ENCODE measurements at regions not wholly inside any gene's neighbourhood (a gene's known extent, or its start where the extent isn't known, plus 50 kb on each side); places are given as distances from the start of the nearest gene placed in this dataset.
A peak's percentile ranks its signal among the peaks of the same experiment; 100 is the strongest.
"Not testable (repeated sequence)": the region's sequence is repeated elsewhere in the genome, so short reads cannot be mapped to it uniquely, and the experiment has no call there.

DNA sequence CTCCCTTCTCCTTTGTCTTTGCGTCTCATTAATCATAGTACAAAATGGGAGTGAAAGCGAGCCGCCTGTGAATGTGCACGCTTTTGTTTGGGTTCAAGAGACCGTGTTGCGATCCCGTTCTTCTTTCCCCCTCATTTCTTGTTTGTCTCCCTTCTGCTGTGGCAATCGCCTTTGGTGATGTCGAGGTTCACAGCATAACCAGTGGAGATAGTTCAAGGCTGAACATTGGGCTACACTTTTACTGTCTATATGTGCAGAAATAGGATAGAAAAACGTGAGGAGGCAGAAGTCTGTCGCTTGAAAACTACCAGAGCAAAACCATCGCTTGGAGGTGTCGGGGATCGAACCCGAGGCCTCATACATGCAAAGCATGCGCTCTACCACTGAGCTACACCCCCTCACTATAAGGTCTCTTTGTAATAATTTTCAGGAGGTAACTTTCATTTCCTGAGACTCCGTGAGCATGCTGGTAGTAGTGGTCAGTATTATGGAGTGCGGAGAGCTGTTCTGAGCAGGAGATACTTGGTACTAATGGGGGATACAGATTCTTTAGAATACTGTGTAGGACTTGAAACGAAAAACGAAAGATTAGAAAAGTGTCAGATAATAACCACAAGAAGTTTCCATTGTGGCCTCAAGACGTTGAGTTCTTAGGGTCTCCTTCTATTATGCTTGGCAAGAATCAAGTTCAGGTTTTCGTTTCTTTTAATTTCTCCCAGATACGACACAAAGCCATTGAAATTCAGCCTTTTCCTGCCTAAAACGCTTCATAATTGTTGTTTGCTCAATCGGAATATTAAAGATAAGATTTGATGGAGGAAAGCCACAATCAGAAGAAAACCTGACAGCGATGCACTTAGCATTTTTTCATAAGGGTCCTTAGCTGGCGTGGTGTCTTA lies 106.6 kb downstream of the TRIM27 start:
- no peak for DNase-seq (ENCODE audit: low read depth)
- TF ChIP-seq, protein P1, sequence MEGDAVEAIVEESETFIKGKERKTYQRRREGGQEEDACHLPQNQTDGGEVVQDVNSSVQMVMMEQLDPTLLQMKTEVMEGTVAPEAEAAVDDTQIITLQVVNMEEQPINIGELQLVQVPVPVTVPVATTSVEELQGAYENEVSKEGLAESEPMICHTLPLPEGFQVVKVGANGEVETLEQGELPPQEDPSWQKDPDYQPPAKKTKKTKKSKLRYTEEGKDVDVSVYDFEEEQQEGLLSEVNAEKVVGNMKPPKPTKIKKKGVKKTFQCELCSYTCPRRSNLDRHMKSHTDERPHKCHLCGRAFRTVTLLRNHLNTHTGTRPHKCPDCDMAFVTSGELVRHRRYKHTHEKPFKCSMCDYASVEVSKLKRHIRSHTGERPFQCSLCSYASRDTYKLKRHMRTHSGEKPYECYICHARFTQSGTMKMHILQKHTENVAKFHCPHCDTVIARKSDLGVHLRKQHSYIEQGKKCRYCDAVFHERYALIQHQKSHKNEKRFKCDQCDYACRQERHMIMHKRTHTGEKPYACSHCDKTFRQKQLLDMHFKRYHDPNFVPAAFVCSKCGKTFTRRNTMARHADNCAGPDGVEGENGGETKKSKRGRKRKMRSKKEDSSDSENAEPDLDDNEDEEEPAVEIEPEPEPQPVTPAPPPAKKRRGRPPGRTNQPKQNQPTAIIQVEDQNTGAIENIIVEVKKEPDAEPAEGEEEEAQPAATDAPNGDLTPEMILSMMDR (IDR thresholded peaks at IDR 0.05; ENCODE audit: control insufficient read depth, extremely low read depth, insufficient read depth) = no peak

DNA sequence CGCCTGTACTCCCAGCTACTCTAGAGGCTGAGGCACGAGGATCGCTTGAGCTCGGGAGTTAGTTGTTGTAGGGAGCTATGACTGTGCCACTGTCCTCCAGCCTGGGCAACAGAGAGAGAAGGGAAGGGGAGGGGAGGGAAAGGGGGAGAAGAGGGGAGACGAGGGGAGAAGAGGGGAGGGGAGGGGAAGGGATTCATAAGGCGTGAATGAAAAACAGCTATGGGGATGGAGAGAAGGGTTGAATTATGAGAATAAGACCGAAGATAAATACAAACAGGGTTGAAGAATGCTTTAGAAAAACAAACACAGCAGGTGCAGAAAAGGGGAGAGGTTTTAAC lies 106.0 kb downstream of the TRIM27 start:
- peak overlapping the region; percentile 42 for H3K4me3 ChIP-seq (ENCODE audit: low read depth, low read length)
- DNase-seq (ENCODE audit: low read depth) = no peak
- TF ChIP-seq, protein P1 (IDR thresholded peaks at IDR 0.05; ENCODE audit: control insufficient read depth, extremely low read depth, insufficient read depth) = no peak

More for the DNA sequence above, 106.6 kb downstream of the TRIM27 start:
- peak overlapping the region; percentile 42 for H3K4me3 ChIP-seq (ENCODE audit: low read depth, low read length)

GRCh38 chr6:28824793-28825731 lies 98.7 kb downstream of the TRIM27 start:
- no peak for DNase-seq (ENCODE audit: low read depth)
- TF ChIP-seq, protein P1 (IDR thresholded peaks at IDR 0.05; ENCODE audit: control insufficient read depth, extremely low read depth, insufficient read depth) = no peak
- H3K4me3 ChIP-seq (ENCODE audit: low read depth, low read length) = peak overlapping the region; percentile 42

- no peak for DNase-seq (ENCODE audit: low read depth)
- peak overlapping the region; percentile 42 for H3K4me3 ChIP-seq (ENCODE audit: low read depth, low read length)
These were observed 98.0 kb downstream of the TRIM27 start for GRCh38 chr6:28825732-28826293.

DNA sequence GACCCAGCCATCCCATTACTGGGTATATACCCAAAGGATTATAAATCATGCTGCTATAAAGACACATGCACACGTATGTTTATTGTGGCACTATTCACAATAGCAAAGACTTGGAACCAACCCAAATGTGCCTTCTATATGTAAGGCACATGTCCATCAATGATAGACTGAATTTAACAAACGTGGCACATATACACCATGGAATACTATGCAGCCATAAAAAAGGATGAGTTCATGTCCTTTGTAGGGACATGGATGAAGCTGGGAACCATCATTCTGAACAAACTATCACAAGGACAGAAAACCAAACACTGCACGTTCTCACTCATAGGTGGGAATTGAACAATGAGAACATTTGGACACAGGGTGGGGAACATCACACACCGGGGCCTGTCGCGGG lies 92.1 kb downstream of the TRIM27 start:
- not testable (repeated sequence) for H3K4me3 ChIP-seq (ENCODE audit: low read depth, low read length); DNase-seq (ENCODE audit: low read depth)

More at GRCh38 chr6:28825732-28826293, 98.0 kb downstream of the TRIM27 start:
- TF ChIP-seq, protein P1 (IDR thresholded peaks at IDR 0.05; ENCODE audit: control insufficient read depth, extremely low read depth, insufficient read depth) = no peak

GRCh38 chr6:28836703-28837102 lies 87.1 kb downstream of the TRIM27 start:
- not testable (repeated sequence) for DNase-seq (ENCODE audit: low read depth); H3K4me3 ChIP-seq (ENCODE audit: low read depth, low read length)

GRCh38 chr6:28838289-28838633 lies 85.5 kb downstream of the TRIM27 start:
- DNase-seq (ENCODE audit: low read depth) = peak; percentile 35
- peak overlapping the region; percentile 76 for H3K4me3 ChIP-seq (ENCODE audit: low read depth, low read length)
- TF ChIP-seq, protein P1 (IDR thresholded peaks at IDR 0.05; ENCODE audit: control insufficient read depth, extremely low read depth, insufficient read depth) = no peak
